LNCaP clone FGC (cell line): ENCODE measurements at regions not wholly inside any gene's neighbourhood (a gene's known extent, or its start where the extent isn't known, plus 50 kb on each side); places are given as distances from the start of the nearest gene placed in this dataset.
"Not testable (repeated sequence)": the region's sequence is repeated elsewhere in the genome, so short reads cannot be mapped to it uniquely, and the experiment has no call there.

Source experiments
- DNase-seq: peaks from one replicate; pipeline ENCODE4 v3.0.0-alpha.2; 2011; ENCODE audit warnings: low read depth
- H3K4me3 ChIP-seq: 2 replicates; pipeline ENCODE4 v1.5.1; 2011; ENCODE audit warnings: mild to moderate bottlenecking, low read depth, low read length, control low read depth
- CTCF ChIP-seq: IDR thresholded peaks from 2 replicates; pipeline ENCODE4 v1.5.1; 2012; ENCODE audit warnings: mild to moderate bottlenecking; ENCODE audit not compliant: control insufficient read depth, insufficient read depth; ENCODE audit errors: extremely low read depth

DNA sequence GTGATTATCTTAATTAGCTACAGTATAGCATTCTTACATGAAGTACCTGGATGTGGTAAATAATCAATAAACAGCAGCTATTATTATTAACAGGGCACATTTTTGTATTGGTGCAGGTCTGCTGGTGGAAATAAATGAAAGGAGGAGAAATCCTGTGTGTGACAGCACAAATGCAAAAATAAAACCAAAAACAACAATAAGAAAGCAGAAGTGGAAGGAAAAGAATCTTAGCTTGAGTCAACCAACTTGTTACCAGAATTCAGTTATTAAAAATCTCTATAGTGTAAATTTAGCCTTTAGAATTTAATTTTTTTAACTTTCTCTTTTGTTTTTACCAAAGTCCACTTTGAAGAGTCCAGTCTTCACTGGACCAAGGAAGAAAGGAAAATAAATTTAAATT lies 63.1 kb upstream of the LSM6 start:
- no peak for TF ChIP-seq CTCF
- no peak for DNase-seq
- no peak overlapping the region for H3K4me3 ChIP-seq

GRCh38 chr4:146110871-146111485 lies 64.5 kb upstream of the LSM6 start:
- DNase-seq: no peak
- no peak for TF ChIP-seq CTCF
- no peak overlapping the region for H3K4me3 ChIP-seq

DNA sequence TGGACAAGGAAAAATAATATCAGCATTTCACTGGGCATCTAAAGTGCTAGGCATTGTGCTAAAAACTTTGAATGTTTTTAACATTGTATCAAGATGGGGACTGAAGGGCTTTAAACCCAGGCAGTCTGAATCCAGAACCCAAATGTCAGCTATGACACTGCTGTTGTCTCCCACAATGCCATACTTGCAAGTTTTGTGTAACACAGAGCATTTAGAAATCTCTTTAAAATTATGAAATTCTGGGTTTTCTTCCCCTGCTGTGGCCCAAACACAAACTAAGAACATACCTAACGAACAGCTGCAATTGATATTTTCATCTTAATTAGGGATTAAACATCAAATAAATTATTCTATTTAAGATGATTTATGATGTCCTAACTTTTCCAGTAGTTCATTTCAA lies 66.8 kb upstream of the LSM6 start:
- DNase-seq: no peak
- no peak overlapping the region for H3K4me3 ChIP-seq
- TF ChIP-seq CTCF: no peak

DNA sequence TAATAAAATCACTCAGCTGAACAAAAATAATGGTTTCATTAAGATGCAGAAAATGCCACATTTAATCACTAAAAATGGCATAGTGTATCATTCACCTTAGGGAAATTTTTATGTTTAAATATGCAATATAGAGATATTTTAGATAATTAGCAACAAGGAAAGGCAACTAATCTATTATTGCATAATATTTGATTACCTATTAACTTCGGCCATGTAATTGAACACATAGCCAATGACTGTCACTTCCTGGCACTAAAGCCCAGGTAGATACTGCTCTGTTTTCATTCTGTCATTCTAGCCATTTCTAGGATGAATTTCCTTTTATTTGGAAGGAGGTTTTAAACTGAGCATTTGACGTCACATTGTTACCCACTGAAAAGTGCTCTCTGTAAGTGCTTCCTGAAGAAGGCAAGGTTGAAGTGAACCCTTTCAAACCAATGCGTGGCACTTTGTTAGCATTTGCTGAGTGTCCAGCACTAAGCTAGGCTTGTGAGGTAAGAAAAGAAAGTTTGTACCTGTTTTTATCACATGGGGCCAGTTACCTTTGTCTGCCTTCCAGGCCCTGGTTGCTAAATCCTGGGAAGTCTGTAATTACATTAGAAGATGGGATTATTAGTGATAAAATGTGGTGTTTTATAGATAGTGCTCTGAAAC lies 67.8 kb upstream of the LSM6 start:
- no peak overlapping the region for H3K4me3 ChIP-seq
- TF ChIP-seq CTCF: no peak
- no peak for DNase-seq

- H3K4me3 ChIP-seq: no peak overlapping the region
- no peak for TF ChIP-seq CTCF
- no peak for DNase-seq
These were observed 70.1 kb upstream of the LSM6 start for GRCh38 chr4:146105464-146105863.

GRCh38 chr4:146104541-146104940 lies 71.0 kb upstream of the LSM6 start:
- TF ChIP-seq CTCF: no peak
- no peak for DNase-seq
- no peak overlapping the region for H3K4me3 ChIP-seq

GRCh38 chr4:146104052-146104451 lies 71.5 kb upstream of the LSM6 start:
- not testable (repeated sequence) for DNase-seq, H3K4me3 ChIP-seq
